ENCODE measurements at regions not wholly inside any gene's neighbourhood (a gene's known extent, or its start where the extent isn't known, plus 50 kb on each side); places are given as distances from the start of the nearest gene placed in this dataset.

DNA sequence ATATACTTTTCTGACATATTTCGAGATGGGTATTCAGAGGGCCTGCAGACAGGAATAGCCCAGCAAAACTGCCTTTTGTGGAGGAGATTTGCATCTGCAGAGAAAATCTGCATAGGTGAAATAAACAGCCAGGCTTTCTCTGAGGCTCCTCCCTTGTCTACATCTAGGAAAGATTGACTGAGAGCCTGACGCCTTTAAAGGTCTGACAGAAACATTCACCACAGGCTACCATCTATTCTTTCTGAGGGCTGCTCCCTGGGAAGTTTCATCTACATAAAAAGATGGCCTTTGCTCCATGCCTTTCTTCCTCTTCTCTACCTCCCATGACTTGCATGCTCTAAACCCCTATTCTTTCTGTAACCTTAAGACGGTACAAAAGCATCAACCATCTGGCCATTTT, 55.0 kb upstream of the AP1S2 start:
- no peak for TF ChIP-seq TAF1 (IDR thresholded peaks at IDR 0.05; ENCODE audit: low read depth, low read length)
- no peak for TF ChIP-seq POLR2A (IDR thresholded peaks at IDR 0.05; ENCODE audit: low read depth, low read length)
- TF ChIP-seq POU2F2 (IDR thresholded peaks at IDR 0.05; ENCODE audit: low read depth, low read length) = no peak
- TF ChIP-seq PAX5 (IDR thresholded peaks at IDR 0.05; ENCODE audit: insufficient read depth, low read length, severe bottlenecking) = no peak
- TF ChIP-seq POLR2AphosphoS5 (IDR thresholded peaks at IDR 0.05; ENCODE audit: low read depth, low read length) = no peak
- TF ChIP-seq SPI1 (IDR thresholded peaks at IDR 0.05; ENCODE audit: low read depth, low read length) = no peak
- DNase-seq (ENCODE audit: insufficient read length, low spot score) (no peak), FAIRE-seq (no peak)

DNA sequence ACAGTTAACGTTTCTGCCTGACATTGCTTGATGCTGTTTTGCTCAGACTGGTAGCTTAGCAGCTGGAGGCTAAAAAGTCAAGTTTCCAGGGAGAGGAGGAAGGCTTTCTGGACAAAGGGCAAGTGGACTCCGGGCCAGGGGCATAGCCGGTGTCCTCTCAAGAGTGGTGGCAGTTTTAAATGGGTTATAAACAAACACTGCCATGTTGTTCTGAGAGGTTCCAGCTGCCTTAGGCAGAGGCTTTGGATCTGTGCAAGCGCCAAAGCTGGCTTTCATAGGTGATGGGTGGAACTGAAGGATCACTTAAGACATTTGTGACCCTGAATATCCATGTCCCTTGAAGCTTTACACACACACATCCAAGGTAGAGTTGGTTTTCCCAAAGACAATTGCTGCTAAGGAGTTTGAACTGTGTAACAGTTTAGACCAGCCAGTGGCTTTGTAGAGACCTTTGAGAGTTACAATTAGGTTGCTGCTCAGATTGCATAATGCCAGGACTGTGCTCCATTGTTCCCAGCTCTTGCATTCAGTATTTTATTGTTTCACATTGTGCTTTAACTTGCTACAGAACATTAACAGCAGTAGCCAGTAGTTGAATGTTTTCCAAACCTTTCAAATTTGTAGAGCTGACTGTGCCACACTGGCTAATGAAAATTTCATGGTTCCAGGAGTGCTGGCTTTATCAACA, 54.1 kb upstream of the AP1S2 start:
- FAIRE-seq (peak; percentile 40), DNase-seq (ENCODE audit: insufficient read length, low spot score) (no peak)
- no peak for TF ChIP-seq SPI1 (IDR thresholded peaks at IDR 0.05; ENCODE audit: low read depth, low read length)
- TF ChIP-seq TAF1 (IDR thresholded peaks at IDR 0.05; ENCODE audit: low read depth, low read length) = no peak
- no peak for TF ChIP-seq PAX5 (IDR thresholded peaks at IDR 0.05; ENCODE audit: insufficient read depth, low read length, severe bottlenecking)
- no peak for TF ChIP-seq POLR2A (IDR thresholded peaks at IDR 0.05; ENCODE audit: low read depth, low read length)
- TF ChIP-seq POLR2AphosphoS5 (IDR thresholded peaks at IDR 0.05; ENCODE audit: low read depth, low read length) = no peak
- TF ChIP-seq POU2F2 (IDR thresholded peaks at IDR 0.05; ENCODE audit: low read depth, low read length) = no peak

DNA sequence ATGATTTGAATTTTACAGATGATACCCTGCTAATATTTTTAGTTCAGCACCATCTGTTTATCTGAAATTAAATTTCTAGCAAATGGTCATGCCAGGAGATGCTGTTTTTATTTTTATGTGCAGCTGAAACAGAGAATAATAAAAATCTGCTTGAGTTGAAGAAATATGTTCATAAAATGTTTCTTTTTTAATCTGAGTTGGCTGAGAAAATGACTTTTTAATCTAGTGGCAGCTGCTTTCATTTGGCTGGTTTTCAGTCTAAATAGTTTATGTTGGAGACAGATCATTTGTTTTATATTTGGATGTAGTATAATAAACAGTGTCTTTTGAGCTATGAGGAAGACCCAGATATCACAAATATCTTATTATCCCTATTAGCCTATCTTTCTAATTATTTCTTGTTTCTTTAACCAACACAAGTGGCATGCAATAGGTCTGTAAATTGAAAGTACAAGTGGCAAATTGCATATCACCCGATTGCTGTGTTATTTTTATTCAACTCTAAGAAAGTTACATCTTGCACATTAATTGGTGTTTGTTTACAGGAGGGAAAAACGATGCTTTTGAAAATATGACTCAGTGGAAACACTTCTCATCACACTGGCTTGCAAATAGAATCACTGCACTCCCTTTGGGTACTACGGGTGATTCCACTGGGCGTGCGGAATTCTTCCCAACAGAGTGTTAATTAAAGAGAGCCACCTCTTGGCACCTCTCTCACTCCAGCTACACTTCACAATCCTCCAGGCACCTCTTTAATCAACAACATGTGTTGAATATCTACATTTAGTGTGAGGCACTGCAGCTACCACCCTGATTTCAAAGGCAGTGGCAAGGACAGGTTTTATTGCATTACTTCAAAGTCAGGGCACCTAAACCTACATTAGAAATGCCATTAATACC, 51.7 kb upstream of the AP1S2 start:
- TF ChIP-seq PAX5 (IDR thresholded peaks at IDR 0.05; ENCODE audit: insufficient read depth, low read length, severe bottlenecking) (no peak), TAF1 (IDR thresholded peaks at IDR 0.05; ENCODE audit: low read depth, low read length) (no peak), POLR2A (IDR thresholded peaks at IDR 0.05; ENCODE audit: low read depth, low read length) (no peak), SPI1 (IDR thresholded peaks at IDR 0.05; ENCODE audit: low read depth, low read length) (no peak), POU2F2 (IDR thresholded peaks at IDR 0.05; ENCODE audit: low read depth, low read length) (no peak), POLR2AphosphoS5 (IDR thresholded peaks at IDR 0.05; ENCODE audit: low read depth, low read length) (no peak)
- peak; percentile 76 for FAIRE-seq

More for the DNA sequence above, 51.7 kb upstream of the AP1S2 start:
- no peak for DNase-seq (ENCODE audit: insufficient read length, low spot score)
